DMS114 treated with DMSO at 0.1 percent for 48 hours (cell line): ENCODE measurements at regions not wholly inside any gene's neighbourhood (a gene's known extent, or its start where the extent isn't known, plus 50 kb on each side); places are given as distances from the start of the nearest gene placed in this dataset.
"Not testable (repeated sequence)": the region's sequence is repeated elsewhere in the genome, so short reads cannot be mapped to it uniquely, and the experiment has no call there.

ENCODE experiments used
- DNase-seq: peaks from one replicate; lab custom pipeline; 2025; ENCODE audit not compliant: unreplicated experiment; lab: John Stamatoyannopoulos, UW

DNA sequence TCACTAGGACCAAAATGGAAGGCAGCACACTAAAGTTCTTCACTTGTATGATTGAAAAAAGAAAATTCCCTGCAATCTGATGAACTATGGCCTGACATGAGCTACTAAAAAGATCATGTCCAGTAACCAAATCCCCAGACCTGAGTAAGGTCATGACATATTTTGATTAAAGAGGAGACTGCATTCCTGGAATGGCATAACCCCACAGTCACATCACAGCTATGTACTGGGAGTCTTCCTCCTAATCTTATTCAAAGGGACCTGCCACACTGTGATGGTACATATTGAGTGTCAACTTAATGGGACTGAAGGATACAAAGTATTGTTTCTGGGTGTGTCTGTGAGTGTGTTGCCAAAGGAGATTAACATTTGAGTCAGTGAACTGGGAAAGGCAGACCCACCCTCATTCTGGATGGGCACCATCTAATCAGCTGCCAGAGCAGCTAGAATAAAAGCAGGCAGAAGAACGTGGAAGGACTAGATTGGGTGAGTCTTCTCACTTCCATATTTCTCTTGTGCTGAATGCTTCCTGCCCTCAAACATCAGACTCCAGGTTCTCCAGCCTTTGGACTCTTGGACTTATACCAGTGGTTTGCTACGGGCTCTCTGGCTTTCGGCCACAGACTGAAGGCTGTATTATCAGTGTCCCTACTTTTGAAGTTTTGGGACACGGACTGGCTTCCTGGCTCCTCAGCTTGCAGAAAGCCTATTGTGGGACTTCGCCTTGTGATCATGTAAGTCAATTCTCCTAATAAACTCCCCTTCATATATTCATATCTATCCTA is 345.0 kb downstream of the TMEM38B start:
- DNase-seq, result no peak

DNA sequence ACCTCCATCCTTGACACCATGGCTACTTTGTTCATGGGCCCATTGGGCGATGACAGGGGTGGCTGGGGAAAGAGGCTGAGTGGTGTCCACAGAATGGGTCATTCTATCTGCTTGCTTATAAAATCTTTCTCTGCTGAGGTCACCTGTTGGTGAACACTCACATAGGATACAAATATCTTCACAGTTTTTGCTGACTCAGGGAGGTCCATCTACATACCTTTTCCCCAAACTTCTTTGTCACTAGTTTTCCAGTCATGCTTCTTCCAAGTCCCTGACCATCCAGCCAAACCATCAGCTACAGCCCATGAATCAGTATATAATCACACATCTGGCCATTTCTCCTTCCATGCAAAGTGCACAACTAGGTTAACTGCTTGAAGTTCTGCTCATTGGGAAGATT is 347.6 kb downstream of the TMEM38B start:
- DNase-seq, result not testable (repeated sequence)

DNA sequence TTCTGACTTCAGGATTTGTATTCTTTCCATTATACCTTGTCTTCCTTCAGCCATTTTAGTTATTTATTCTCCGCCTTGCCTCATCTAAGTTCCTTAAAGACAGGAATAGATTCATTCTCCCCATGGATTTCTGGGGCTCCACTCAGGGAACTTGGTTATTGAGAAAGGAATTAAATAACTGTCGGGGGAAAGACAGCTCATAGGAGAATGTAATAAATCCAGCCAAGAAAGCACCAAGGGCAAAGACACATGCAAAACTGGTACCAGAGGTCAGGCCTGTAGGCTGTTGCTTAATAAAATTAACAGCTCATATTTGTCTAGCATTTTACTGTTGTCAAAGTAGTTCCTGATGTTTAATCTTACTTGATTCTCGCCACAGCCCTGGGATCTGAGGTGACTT is 357.2 kb downstream of the TMEM38B start:
- DNase-seq, result no peak

DNA sequence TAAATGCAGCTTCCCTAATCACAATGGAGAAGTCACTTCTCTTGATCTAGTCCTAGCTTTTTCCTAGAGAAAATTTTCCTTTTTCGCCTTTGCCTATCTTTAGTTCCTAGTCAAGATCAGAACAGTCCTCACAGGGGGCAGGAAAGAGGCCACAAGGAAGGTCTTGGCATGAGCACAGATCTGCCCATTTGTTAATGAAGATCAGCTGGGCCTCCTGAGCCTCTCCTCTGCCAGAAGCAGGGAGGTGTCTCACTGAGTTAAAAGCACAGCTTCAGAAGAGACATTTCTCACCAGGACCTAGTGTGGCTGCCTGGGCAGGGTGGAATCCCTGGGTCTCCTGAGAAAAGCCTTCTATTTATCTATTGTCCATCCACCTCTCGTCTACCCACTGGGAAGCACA is 357.8 kb downstream of the TMEM38B start:
- no peak for DNase-seq

DNA sequence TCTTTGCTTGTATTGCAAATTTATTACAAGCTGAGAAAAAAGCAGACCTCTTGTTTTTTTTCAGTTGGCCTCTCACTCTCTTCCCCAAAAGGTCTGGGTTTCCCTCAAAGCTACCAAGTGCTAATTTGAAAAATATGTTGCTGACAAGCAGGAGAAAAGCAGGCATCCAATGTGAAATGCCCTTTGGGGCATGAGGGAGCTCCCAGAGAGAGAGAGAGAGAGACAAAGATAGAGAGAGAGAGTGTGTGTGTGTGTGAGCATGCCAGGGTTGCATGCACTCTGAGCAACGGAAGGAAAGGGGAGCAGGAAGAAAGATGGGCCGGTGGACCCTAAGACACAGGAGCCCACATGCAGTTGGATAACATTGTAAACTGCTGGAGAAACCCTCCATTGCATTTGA is 358.4 kb downstream of the TMEM38B start:
- no peak for DNase-seq

DNA sequence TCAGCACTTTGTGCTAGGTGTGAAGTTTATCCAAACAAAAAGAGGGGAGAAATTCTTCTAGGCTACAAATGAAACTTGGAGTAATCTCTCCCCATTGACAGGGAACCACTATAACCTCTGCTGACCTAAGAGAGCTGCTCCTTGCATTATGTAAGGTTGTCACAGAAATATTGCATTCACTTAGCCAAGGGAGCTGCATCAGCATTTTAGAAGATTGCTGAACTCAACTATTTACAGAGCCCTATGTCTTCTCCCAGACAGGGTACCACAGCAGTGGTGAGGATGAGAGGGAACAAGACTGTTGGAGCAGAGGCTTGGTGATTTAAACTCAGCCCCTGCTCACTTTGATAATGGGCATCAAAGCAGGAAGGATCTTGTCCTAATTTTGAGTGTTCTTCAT is 362.0 kb downstream of the TMEM38B start:
- DNase-seq, result no peak

DNA sequence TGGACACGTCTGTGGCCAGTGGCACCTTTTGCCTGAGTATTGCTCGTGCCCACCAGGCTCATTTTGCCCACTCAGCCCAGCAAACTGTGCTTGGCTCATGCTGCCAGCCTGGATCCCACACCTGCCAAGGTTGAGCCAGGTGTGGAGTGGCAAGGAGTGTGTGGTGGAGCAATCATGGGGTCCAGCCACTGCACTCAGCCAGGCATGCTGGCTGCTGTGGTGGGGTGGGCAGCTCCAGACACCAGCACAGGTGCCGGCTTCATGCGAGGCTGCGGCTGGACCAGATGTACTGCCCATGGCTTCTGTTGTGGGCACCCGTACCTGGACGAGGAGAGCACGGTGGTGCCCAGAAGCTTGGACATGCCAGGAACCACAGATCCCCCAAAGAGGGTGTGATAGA is 364.1 kb downstream of the TMEM38B start:
- no peak for DNase-seq

DNA sequence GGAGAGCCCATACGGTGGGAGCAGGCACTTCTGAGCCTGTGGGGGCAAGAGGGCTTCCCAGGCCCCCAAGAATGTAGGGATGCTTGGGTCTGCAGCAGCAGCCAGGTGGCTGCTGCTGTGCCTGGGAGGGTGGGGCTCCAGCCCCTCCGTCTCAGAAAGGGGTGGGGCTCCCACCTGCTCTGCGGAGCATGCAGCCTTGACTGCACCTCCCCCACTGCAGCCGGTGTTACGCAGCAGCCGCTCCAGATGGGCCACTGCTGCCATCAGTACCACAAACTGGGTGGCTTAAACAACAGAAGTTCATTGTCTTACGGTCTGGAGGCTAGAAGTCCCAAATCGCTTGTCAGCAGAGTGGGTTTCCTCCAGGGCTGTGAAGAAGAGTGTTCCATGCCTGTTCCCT is 365.5 kb downstream of the TMEM38B start:
- no peak for DNase-seq

DNA sequence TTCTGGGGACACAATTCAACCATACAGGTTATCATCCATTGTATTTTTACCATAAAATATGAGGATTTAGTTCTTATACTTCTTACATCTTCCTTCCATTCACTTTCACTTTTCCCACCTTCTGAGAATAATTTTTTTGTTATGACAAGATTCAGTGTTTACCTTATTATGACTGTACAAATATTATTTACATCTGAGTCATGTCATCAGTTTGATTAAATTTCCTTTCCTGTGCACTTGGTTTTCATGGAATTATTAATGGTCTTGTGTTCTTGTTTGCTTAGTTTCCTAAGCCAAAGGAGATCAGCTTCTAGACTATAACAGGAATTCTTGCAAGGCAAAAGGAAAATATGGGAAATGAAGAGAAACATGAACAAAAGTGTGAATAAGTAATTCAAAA is 366.5 kb downstream of the TMEM38B start:
- DNase-seq, result no peak

DNA sequence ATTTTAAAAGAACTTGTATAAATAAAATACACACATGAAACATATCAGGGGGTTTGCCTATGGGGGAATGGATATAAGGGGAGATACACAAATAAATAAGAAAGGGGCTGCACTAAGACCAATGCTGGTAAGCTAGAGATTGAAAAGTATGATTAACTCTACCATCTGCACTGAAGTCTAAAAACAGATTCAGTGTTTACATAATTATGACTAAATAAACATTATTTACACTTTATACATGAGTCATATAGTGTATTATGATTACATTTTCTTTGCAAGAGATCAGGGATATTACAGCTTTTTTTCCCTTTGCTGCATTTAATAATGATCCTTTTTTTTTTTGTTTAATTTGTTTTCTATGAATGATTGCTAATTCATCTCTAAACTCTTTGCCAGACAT is 367.9 kb downstream of the TMEM38B start:
- DNase-seq, result no peak

DNA sequence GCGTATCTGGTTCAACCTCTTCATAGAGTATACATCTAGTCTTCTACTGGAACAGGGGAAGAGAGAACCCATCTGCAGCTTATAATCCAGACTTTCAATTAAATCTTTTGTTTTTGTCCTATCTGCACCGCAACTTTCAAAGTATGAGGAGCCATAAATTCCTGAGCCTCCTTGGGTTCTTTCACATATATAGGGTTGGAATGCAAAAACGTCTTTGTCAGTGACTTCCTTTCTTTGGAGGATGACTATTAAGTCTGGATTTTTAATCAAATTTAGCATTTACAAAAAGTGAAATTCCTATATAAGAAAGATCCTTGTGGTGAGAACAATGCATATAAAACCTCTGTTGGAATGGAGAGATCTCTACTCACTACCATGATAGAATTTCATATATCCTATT is 370.8 kb downstream of the TMEM38B start:
- DNase-seq, result no peak

DNA sequence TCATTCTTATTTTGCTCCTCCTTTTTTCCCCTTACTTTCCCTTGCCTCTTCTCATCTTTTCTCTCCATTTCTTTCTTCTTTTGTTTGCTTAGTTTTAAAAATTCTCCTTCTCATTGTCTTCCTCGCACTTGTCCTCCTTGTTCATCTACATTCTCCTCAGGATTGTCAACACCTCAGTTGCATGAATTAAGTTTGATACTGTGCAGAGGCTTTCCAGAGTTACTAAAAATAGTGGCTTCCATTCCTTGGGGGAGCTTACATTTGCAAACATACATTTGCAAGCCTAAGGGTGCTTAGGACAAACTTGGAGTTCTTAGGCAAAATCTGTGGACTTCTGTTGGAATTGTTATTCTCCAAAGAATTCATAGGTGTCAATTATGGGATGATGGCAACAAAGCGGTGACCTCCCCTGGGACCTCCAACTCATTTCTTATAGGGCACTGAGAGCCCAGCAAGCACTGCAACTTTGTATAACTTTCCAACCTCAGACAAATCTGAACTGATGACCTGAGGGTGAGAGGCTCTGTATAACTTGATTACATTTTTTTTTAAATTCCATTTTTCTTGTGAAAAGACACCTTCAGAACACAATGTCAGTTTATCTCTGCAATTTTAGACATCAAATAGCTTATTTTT is 371.4 kb downstream of the TMEM38B start:
- no peak for DNase-seq

DNA sequence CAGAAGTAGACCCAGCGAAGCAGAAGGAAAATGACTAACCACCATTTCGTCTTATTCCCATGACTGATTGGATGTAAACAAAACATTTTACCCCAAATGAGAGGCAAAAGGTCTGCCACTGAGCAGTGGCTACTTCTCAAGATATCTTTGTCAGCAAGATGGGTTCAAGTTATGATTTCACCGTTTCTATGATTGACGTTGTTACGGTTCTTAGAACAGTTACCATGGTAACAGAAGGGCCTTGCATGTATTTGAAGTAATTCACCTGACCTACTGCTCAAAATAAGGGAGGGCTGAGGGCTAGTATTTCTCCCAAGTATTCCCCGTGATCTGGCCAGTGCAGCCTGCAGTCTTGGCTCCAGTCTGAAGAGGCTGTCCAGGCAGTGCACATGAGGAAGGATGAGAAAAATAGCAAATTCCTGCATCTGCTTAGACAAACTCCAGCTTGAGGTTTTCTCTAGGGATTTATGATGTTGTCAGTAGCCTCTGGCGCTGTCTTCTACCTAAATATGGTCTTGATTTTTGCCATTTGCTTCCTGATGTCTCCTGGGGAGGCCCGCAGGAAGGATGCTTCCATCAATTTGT is 372.7 kb downstream of the TMEM38B start:
- DNase-seq, result no peak

DNA sequence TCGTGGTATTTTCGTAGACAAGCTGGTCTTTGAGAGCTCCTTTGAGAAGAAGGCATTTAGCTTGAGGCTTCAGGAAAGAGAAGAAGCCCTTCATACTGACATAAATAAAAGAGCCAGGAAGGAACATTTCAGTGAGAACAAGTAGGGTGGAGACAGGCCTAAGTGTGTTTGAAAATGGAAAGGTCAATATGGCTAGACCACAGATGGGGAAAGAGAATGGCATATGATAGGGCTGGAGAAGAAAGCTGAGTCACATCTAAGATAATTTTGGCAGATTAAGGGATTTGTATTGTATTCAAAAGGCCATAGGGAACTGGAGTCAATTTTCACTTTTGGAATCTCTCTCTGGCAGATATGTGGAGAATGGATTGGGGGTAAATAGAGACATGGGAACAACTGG is 374.9 kb downstream of the TMEM38B start:
- no peak for DNase-seq

DNA sequence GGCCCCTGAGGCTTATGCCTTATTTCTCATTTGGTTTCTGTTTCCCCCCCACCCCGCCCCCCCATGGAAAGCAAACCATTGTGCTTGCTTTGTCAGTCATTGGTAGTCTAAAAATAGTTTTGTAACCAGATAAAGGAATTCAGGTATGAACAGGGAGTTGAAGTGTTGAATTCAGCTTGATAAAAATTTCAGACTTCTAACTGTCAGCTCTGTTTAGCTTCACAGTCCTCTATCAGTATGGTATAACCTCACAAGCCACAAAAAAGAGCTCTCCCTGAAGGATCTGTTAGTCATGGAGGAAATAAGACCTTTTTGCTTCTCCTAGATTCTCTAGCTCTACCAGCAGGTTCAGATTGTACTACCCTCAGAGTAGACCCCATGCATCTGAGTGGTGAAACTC is 378.1 kb downstream of the TMEM38B start:
- DNase-seq, result no peak

DNA sequence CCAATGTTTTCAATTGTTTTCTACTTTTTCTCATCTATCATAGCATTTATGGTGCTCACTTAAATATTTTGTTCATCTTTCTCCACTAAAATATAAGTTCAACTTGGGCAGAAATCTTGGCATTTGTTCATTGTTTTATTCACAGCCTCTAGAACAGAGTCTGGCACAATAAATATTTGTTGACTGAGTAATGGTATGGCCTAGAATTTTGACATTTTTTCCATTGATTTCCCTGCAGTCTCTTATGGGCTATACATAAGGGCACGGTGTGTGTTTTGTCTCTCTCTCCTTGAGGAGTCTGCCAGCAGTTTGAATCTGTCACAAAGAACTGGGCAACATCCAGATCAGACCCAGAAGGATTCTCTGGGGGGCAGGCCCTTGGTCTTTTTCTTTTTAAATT is 379.7 kb downstream of the TMEM38B start:
- DNase-seq, result no peak

DNA sequence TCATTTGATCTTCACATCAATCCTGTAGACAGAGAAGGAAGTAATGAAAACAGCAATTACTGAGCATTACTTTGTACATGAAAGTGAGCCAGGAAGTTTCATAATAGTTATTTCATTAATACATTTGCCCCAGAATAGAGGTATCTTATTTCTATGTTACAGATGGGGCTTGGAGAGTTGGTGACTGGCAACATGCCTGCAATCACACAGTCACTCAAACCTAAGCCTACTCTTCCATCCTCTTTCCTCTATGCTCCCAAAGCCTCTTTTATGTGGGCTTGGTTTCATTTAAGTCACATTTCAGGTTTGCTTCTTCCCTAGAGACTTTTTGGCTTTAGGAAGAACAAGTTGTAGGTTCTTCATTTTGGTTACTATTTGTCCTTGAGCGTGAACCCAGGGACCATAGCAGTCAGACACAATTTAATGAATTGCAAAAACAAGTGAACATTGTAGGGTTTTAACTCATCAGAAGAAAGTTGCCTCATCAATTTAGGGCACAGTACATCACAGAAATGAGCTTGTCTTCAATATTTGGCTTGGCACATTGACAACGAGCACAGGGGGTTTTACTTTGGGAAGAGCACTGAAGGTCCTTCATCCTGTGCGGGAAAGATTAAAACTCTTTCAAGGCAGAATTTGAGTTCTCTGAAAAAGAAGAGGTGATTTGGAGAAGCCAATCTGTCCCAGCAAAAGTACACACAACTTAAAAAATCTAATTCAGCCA is 381.1 kb downstream of the TMEM38B start:
- DNase-seq, result no peak

DNA sequence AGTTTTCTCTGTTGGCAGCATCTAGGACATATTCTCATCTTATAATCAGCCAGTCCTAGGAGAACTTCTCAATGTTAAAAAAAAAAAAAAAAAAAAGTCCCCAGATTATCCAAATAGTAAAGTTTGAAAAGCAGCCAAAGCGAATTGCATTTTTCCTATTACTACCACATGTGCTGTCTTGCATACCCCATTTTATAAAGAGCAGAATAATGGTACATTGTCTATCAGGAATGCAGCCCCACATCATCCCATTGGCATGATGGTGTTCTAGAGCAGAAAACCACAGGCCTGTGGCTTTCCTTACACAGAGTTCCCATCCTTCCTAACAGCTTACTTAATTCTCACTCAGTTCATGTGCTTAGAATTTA is 381.6 kb downstream of the TMEM38B start:
- DNase-seq, result no peak

DNA sequence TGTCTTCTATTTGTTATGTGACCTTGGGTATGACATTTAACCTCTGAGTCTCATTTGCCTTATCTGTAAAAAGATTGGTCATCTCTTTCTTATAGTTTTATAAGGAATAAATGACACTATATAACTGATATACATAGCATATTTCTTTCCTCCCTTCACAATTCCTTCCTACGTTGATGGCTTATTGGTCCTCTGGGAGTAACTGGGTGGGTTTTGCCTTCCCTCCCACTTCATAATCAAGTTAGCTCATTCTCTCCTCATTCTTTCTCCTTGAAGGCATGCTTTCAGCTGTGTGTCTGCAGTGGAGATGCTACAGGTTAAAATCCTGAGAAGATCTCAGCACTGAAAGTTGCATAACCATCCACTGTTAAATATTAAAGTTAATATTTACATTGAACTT is 382.4 kb downstream of the TMEM38B start:
- no peak for DNase-seq

DNA sequence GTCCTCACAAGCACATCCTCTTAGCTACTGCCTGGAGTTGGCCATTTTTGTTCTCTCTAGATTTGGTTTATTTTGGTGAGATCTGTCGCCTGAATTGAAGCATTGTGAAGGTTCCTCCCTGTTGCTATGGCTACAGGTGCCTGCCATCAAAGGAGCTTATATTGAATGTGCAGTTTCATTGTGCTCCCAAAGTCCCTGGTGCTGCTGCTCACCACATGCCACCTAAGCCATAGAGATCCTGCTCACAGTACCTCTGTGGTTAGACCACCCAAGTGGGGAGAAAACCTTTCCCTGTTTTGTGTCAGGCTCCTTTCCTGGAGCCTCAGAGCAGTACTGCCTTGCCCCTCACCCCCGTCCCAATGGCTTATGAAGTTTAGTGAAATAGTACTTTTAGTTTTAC is 383.4 kb downstream of the TMEM38B start:
- no peak for DNase-seq

DNA sequence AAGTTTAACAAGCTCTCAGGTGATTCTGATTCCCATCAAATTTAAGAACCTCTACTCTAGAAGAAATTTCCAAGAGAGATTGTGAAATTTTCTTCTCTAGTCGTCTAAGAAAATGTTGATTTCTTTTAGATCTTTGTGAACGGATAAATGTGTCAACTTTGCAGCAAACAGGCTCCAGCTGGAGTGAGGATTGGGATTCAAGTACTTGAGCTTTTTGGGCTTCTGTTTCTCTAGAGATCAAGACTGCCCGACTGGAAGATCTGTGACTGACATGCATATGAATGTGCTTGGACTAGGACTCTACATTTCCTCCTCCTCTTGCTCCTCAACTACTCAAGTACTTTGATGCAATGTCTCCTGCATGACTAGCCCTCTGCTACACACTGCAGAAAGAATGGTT is 388.3 kb downstream of the TMEM38B start:
- no peak for DNase-seq

DNA sequence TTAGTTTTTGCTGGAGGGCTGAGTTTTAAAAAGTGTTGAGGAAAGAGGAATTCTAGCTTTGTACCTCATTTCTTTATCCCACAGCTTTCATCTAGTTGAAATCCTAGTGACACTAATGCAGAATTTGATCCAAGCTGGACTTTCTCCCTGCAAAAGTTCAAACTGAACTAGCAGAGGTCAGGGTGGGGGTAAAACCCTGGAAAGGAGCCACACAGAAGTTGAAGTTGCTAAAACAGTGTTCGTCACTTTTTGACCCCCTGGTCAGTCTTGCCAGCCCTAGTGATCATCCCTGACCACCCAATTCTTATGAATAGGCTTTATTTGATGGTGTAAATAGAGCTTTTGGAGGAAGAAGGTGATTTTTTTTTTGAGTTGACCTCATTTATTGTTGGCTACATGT is 390.4 kb downstream of the TMEM38B start:
- DNase-seq, result no peak
